HEK293 (cell line): ENCODE measurements at regions not wholly inside any gene's neighbourhood (a gene's known extent, or its start where the extent isn't known, plus 50 kb on each side); places are given as distances from the start of the nearest gene placed in this dataset.

Experiments
- CTCF ChIA-PET: fragments of 350-600 bp; formaldehyde crosslinking; extraction: SDS; loops from one replicate; lab custom pipeline; 2021; ENCODE audit warnings: antibody characterized with exemption; lab: Yijun Ruan, JAX
- POLR2A ChIA-PET: fragments of 300-600 bp; formaldehyde crosslinking; extraction: SDS; loops from one replicate; lab custom pipeline; 2020; ENCODE audit warnings: antibody characterized with exemption, inconsistent platforms; lab: Yijun Ruan, JAX
- H3K27ac ChIP-seq: fragments of 200-500 bp; sonication (Bioruptor generic); 2 replicates; pipeline ENCODE4 v1.5.1; 2014; ENCODE audit warnings: low read depth, low read length, control low read depth, inconsistent platforms; ENCODE audit errors: extremely low read depth
- H3K36me3 ChIP-seq, 2 experiments: fragments of 200-500 bp in 1 of 2; sonication (Bioruptor generic) in 1 of 2; 1 replicate in 1 of 2; 2 replicates in 1 of 2; pipeline ENCODE4 v1.5.1; 2014 to 2017; ENCODE audit warnings: inconsistent platforms in 2 of 2, low read length in 2 of 2; ENCODE audit not compliant: control insufficient read depth in 2 of 2, insufficient read depth in 1 of 2
- H3K4me1 ChIP-seq: fragments of 200-500 bp; sonication (Bioruptor generic); 2 replicates; pipeline ENCODE4 v1.5.1; 2014; ENCODE audit warnings: mild to moderate bottlenecking, low read length, inconsistent platforms; ENCODE audit not compliant: control insufficient read depth, insufficient read depth
- H3K4me3 ChIP-seq: 2 replicates; pipeline ENCODE4 v1.5.1; 2011; ENCODE audit warnings: low read depth, mild to moderate bottlenecking, control low read depth, low read length, moderate library complexity
- H3K9me3 ChIP-seq: fragments of 200-500 bp; sonication (Bioruptor generic); 2 replicates; pipeline ENCODE4 v1.5.1; 2014; ENCODE audit warnings: low read depth, low read length, inconsistent platforms; ENCODE audit not compliant: control insufficient read depth, insufficient read depth
- GLI4 ChIP-seq: fragments of 450-650 bp; formaldehyde crosslinking; IDR thresholded peaks from 2 replicates; pipeline ENCODE4 v1.5.1; 2016; ENCODE audit warnings: missing biosample characterization, missing genetic modification characterization
- GLIS2 ChIP-seq: fragments of 450-650 bp; formaldehyde crosslinking; IDR thresholded peaks from 2 replicates; pipeline ENCODE4 v1.5.1; 2016; ENCODE audit warnings: missing biosample characterization, missing genetic modification characterization
- IKZF3 ChIP-seq: fragments of 450-650 bp; IDR thresholded peaks from 2 replicates; pipeline ENCODE4 v1.5.0; 2018; ENCODE audit warnings: missing biosample characterization, mild to moderate bottlenecking, missing genetic modification characterization, moderate library complexity
- KLF1 ChIP-seq: fragments of 450-650 bp; formaldehyde crosslinking; IDR thresholded peaks from 2 replicates; pipeline ENCODE4 v1.5.1; 2016; ENCODE audit warnings: missing biosample characterization, missing genetic modification characterization
- KLF10 ChIP-seq: fragments of 450-650 bp; IDR thresholded peaks from 2 replicates; pipeline ENCODE4 v1.5.1; 2018; ENCODE audit warnings: missing biosample characterization, mild to moderate bottlenecking, missing genetic modification characterization
- MEIS1 ChIP-seq: sonication (generic); formaldehyde crosslinking; IDR thresholded peaks from 2 replicates; pipeline ENCODE4 v1.8.1; 2022; ENCODE audit warnings: missing genetic modification reagents, mild to moderate bottlenecking, borderline replicate concordance
- MYNN ChIP-seq: fragments of 450-650 bp; formaldehyde crosslinking; IDR thresholded peaks from 2 replicates; pipeline ENCODE4 v1.5.1; 2016; ENCODE audit warnings: missing biosample characterization, missing genetic modification characterization, borderline replicate concordance
- PRDM1 ChIP-seq: fragments of 450-650 bp; formaldehyde crosslinking; IDR thresholded peaks from 2 replicates; pipeline ENCODE4; 2016; ENCODE audit warnings: missing biosample characterization, missing genetic modification characterization
- SALL2 ChIP-seq: fragments of 450-650 bp; formaldehyde crosslinking; IDR thresholded peaks from 2 replicates; pipeline ENCODE4 v1.5.0; 2017; ENCODE audit warnings: missing biosample characterization, mild to moderate bottlenecking, missing genetic modification characterization, borderline replicate concordance
- SCRT2 ChIP-seq: fragments of 450-650 bp; formaldehyde crosslinking; IDR thresholded peaks from 2 replicates; pipeline ENCODE4 v1.5.1; 2016; ENCODE audit warnings: missing biosample characterization, missing genetic modification characterization
- TCF7L2 ChIP-seq: IDR thresholded peaks from 2 replicates; pipeline ENCODE4 v1.6.1; 2011; ENCODE audit warnings: low read depth, mild to moderate bottlenecking, inconsistent platforms, low read length, moderate library complexity, borderline replicate concordance
- ZBTB17 ChIP-seq: fragments of 450-650 bp; formaldehyde crosslinking; IDR thresholded peaks from 2 replicates; pipeline ENCODE4 v1.5.1; 2016; ENCODE audit warnings: missing biosample characterization, missing genetic modification characterization
- ZFP3 ChIP-seq: fragments of 450-650 bp; formaldehyde crosslinking; IDR thresholded peaks from 2 replicates; pipeline ENCODE4 v1.5.1; 2016; ENCODE audit warnings: low read depth, missing biosample characterization, missing genetic modification characterization
- ZFP69B ChIP-seq: fragments of 450-650 bp; formaldehyde crosslinking; IDR thresholded peaks from 2 replicates; pipeline ENCODE4 v1.5.1; 2016; ENCODE audit warnings: missing biosample characterization, missing genetic modification characterization
- ZIC2 ChIP-seq: fragments of 450-650 bp; formaldehyde crosslinking; IDR thresholded peaks from 2 replicates; pipeline ENCODE4 v1.5.1; 2016; ENCODE audit warnings: missing biosample characterization, missing genetic modification characterization
- ZNF121 ChIP-seq: fragments of 450-650 bp; formaldehyde crosslinking; IDR thresholded peaks from 2 replicates; pipeline ENCODE4 v1.5.1; 2016; ENCODE audit warnings: missing biosample characterization, missing genetic modification characterization
- ZNF138 ChIP-seq: fragments of 450-650 bp; formaldehyde crosslinking; IDR thresholded peaks from 2 replicates; pipeline ENCODE4 v1.5.1; 2016; ENCODE audit warnings: missing biosample characterization, missing genetic modification characterization, borderline replicate concordance
- ZNF174 ChIP-seq: fragments of 450-650 bp; formaldehyde crosslinking; IDR thresholded peaks from 2 replicates; pipeline ENCODE4 v1.5.0; 2017; ENCODE audit warnings: missing biosample characterization, mild to moderate bottlenecking, missing genetic modification characterization
- ZNF23 ChIP-seq: fragments of 450-650 bp; formaldehyde crosslinking; IDR thresholded peaks from 2 replicates; pipeline ENCODE4 v1.5.1; 2016; ENCODE audit warnings: missing biosample characterization, missing genetic modification characterization, borderline replicate concordance
- ZNF426 ChIP-seq: fragments of 450-650 bp; formaldehyde crosslinking; IDR thresholded peaks from 2 replicates; pipeline ENCODE4 v1.5.1; 2017; ENCODE audit warnings: missing biosample characterization, missing genetic modification characterization, mild to moderate bottlenecking, inconsistent platforms, moderate library complexity
- ZNF596 ChIP-seq: fragments of 450-650 bp; IDR thresholded peaks from 2 replicates; pipeline ENCODE4 v1.5.0; 2018; ENCODE audit warnings: missing biosample characterization, mild to moderate bottlenecking, missing genetic modification characterization, moderate library complexity
- ZNF629 ChIP-seq: fragments of 450-650 bp; formaldehyde crosslinking; IDR thresholded peaks from 2 replicates; pipeline ENCODE4 v1.5.1; 2017; ENCODE audit warnings: missing biosample characterization, missing genetic modification characterization
- ZNF76 ChIP-seq: fragments of 450-650 bp; formaldehyde crosslinking; IDR thresholded peaks from 2 replicates; pipeline ENCODE4; 2016; ENCODE audit warnings: low read depth, missing biosample characterization, missing genetic modification characterization, borderline replicate concordance
- ZSCAN4 ChIP-seq: fragments of 450-650 bp; formaldehyde crosslinking; IDR thresholded peaks from 2 replicates; pipeline ENCODE4 v1.5.1; 2017; ENCODE audit warnings: missing biosample characterization, missing genetic modification characterization
- TF ChIP-seq, protein P1 (sequence below): fragments of 450-650 bp; IDR thresholded peaks from 2 replicates; pipeline ENCODE4 v1.5.1; 2018; ENCODE audit warnings: missing biosample characterization, mild to moderate bottlenecking, missing genetic modification characterization
- TF ChIP-seq, protein P2 (sequence below): fragments of 450-650 bp; formaldehyde crosslinking; IDR thresholded peaks from 2 replicates; pipeline ENCODE4 v1.5.1; 2016; ENCODE audit warnings: missing biosample characterization, missing genetic modification characterization
- TF ChIP-seq, protein P3 (sequence below): sonication (generic); formaldehyde crosslinking; IDR thresholded peaks from 2 replicates; pipeline ENCODE4 v1.8.1; 2022; ENCODE audit warnings: mild to moderate bottlenecking, moderate library complexity, missing genetic modification reagents

DNA sequence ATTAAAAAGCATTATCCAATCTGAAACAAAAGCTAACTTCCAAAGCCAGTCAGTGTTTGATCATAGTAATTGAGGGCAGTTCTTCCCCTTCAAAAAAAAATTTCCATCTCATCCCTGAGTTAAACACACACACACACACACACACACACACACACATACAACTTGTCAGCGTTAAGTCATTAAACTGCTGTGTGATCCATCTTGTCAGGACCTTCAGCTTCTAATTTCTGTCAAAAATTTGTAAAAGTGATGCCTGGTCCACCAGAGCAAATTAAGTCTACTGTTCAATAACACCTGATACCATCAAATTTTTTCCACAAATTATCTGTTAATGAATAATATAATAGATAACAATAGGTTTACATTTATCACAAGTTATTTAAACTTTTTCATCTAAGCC lies 198.7 kb downstream of the GPX5 start:
- Histone ChIP-seq H3K27ac (no peak overlapping the region), H3K9me3 (no peaks in the 10 kb centered on the region), H3K4me1 (no peaks in the 10 kb centered on the region), H3K36me3 (no peaks in the 10 kb centered on the region), H3K4me3 (no peak overlapping the region)
- ChIA-PET CTCF (interaction anchor here (0.5 to 1.2 kb wide), 3 partner anchors 14 to 158 kb away, joined by 3 read pairs; no protein-coding TSS in a partner anchor), POLR2A (no interaction called here)
- TF ChIP-seq ZSCAN4 = peak; percentile 79
- no peak for TF ChIP-seq KLF1 (tag by site-specific recombination)

DNA sequence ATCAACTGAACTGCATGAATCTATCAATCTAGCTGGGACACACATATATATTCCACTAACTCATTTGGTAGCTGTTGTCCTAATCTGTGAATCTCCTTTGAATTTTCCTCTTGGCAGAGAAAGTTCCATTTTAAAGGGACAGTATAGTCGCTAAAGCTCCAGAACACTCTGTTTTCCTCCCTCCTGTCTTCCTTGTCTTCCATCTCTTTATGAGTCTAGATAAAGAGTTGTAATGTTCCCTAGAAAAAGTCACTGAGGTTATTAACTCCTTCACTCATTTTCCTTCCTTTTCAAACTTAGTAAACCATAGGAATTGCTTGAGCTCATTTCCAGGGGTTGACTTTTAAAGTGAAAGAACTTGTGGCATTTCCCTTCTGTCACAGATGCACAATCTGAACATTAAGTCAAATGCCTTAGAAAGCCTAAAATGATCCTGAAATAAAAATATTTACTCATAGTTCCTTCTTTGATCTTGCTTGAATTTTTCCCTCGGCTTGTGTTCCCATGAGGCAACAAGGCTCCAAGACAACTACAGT lies 198.4 kb downstream of the TRIM27 start:
- H3K36me3 ChIP-seq = no peaks in the 10 kb centered on the region
- H3K4me1 ChIP-seq = no peaks in the 10 kb centered on the region
- TF ChIP-seq GLIS2 (tag by site-specific recombination) (no peak), ZFP69B (no peak), ZNF76 (tag by site-specific recombination) (0 out of 2 replicates have a peak, but pooled peaks have one; percentile 12), ZNF23 (tag by site-specific recombination) (no peak), PRDM1 (tag by site-specific recombination) (peak; percentile 37; the same call in 1 of the 2 replicates), ZNF121 (tag by site-specific recombination) (peak; percentile 12; the same call in 1 of the 2 replicates), ZIC2 (tag by site-specific recombination) (no peak), ZFP3 (no peak), MYNN (tag by site-specific recombination) (peak; percentile 91), GLI4 (no peak), ZBTB17 (tag by site-specific recombination) (peak; percentile 56; the same call in 1 of the 2 replicates), SALL2 (tag by site-specific recombination) (no peak)
- TF ChIP-seq, protein P1, sequence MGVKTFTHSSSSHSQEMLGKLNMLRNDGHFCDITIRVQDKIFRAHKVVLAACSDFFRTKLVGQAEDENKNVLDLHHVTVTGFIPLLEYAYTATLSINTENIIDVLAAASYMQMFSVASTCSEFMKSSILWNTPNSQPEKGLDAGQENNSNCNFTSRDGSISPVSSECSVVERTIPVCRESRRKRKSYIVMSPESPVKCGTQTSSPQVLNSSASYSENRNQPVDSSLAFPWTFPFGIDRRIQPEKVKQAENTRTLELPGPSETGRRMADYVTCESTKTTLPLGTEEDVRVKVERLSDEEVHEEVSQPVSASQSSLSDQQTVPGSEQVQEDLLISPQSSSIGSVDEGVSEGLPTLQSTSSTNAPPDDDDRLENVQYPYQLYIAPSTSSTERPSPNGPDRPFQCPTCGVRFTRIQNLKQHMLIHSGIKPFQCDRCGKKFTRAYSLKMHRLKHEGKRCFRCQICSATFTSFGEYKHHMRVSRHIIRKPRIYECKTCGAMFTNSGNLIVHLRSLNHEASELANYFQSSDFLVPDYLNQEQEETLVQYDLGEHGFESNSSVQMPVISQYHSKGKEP (tag by site-specific recombination) = no peak
- TF ChIP-seq, protein P2, sequence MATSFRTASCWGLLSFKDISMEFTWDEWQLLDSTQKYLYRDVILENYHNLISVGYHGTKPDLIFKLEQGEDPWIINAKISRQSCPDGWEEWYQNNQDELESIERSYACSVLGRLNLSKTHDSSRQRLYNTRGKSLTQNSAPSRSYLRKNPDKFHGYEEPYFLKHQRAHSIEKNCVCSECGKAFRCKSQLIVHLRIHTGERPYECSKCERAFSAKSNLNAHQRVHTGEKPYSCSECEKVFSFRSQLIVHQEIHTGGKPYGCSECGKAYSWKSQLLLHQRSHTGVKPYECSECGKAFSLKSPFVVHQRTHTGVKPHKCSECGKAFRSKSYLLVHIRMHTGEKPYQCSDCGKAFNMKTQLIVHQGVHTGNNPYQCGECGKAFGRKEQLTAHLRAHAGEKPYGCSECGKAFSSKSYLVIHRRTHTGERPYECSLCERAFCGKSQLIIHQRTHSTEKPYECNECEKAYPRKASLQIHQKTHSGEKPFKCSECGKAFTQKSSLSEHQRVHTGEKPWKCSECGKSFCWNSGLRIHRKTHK = no peak
- ChIA-PET CTCF (interaction anchor here (0.6 to 0.9 kb wide), 2 partner anchors 28 to 159 kb away, joined by 3 to 4 read pairs; no protein-coding TSS in a partner anchor), POLR2A (no interaction called here)
- no peak overlapping the region for H3K4me3 ChIP-seq
- H3K9me3 ChIP-seq = no peaks in the 10 kb centered on the region
- no peak overlapping the region for H3K27ac ChIP-seq

GRCh38 chr6:28725890-28726348 lies 197.9 kb downstream of the TRIM27 start:
- H3K9me3 ChIP-seq = no peaks in the 10 kb centered on the region
- no peaks in the 10 kb centered on the region for H3K36me3 ChIP-seq
- no peak overlapping the region for H3K4me3 ChIP-seq
- H3K4me1 ChIP-seq = no peaks in the 10 kb centered on the region
- ChIA-PET CTCF (interaction anchor here (0.6 to 0.9 kb wide), 2 partner anchors 29 to 1151 kb away, joined by 4 read pairs; no protein-coding TSS in a partner anchor), POLR2A (no interaction called here)
- H3K27ac ChIP-seq = no peak overlapping the region
- TF ChIP-seq KLF10 (tag by site-specific recombination) (0 out of 2 replicates have a peak, but pooled peaks have one; percentile 22), IKZF3 (tag by site-specific recombination) (peak; percentile 28; the same call in 1 of the 2 replicates), ZNF629 (tag by site-specific recombination) (peak; percentile 34; the same call in 1 of the 2 replicates), ZNF23 (tag by site-specific recombination) (no peak), ZNF138 (tag by site-specific recombination) (no peak), TCF7L2 (no peak), ZNF596 (tag by site-specific recombination) (0 out of 2 replicates have a peak, but pooled peaks have one; percentile 24), MYNN (tag by site-specific recombination) (no peak), MEIS1 (CRISPR knock-in tag) (no peak), ZNF426 (tag by site-specific recombination) (no peak), SCRT2 (tag by site-specific recombination) (peak; percentile 88), ZNF174 (tag by site-specific recombination) (no peak)
- TF ChIP-seq, protein P3, sequence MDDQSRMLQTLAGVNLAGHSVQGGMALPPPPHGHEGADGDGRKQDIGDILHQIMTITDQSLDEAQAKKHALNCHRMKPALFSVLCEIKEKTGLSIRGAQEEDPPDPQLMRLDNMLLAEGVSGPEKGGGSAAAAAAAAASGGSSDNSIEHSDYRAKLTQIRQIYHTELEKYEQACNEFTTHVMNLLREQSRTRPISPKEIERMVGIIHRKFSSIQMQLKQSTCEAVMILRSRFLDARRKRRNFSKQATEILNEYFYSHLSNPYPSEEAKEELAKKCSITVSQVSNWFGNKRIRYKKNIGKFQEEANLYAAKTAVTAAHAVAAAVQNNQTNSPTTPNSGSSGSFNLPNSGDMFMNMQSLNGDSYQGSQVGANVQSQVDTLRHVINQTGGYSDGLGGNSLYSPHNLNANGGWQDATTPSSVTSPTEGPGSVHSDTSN (CRISPR knock-in tag) = no peak
